IMR-90 (cell line): ENCODE measurements at regions not wholly inside any gene's neighbourhood (a gene's known extent, or its start where the extent isn't known, plus 50 kb on each side); places are given as distances from the start of the nearest gene placed in this dataset.

ENCODE experiments used
- CHD1 ChIP-seq: IDR thresholded peaks from 2 replicates; pipeline ENCODE4 v1.6.1; 2012; ENCODE audit warnings: low read depth, low read length, improper control_type of control experiment
- CTCF ChIP-seq: conservative IDR thresholded peaks from 2 replicates; pipeline ENCODE4 v1.5.1; 2012; ENCODE audit warnings: mild to moderate bottlenecking, low read depth, low read length, improper control_type of control experiment
- POLR2A ChIP-seq: IDR thresholded peaks from 2 replicates; pipeline ENCODE4 v1.6.1; 2012; ENCODE audit warnings: mild to moderate bottlenecking, low read depth, low read length
- RCOR1 ChIP-seq: IDR thresholded peaks from 2 replicates; pipeline ENCODE4 v1.6.1; 2012; ENCODE audit warnings: mild to moderate bottlenecking, low read length, improper control_type of control experiment; ENCODE audit not compliant: insufficient replicate concordance
- SMC3 ChIP-seq: fragments of 150-350 bp; IDR thresholded peaks from 2 replicates; pipeline ENCODE4 v1.6.1; 2016; ENCODE audit warnings: low read depth, mild to moderate bottlenecking, antibody characterized with exemption, low read length, moderate library complexity

GRCh38 chr11:23217072-23217471, 356.8 kb upstream of the CCDC179 start:
- no peak for TF ChIP-seq CTCF
- no peak for TF ChIP-seq RCOR1
- TF ChIP-seq CHD1 = no peak
- no peak for TF ChIP-seq SMC3
- no peak for TF ChIP-seq POLR2A
